GM06990 (cell line): ENCODE measurements at regions not wholly inside any gene's neighbourhood (a gene's known extent, or its start where the extent isn't known, plus 50 kb on each side); places are given as distances from the start of the nearest gene placed in this dataset.
"Not testable (repeated sequence)": the region's sequence is repeated elsewhere in the genome, so short reads cannot be mapped to it uniquely, and the experiment has no call there.

Experiments used
- DNase-seq: peaks from one replicate; pipeline ENCODE4 v3.0.0-alpha.2; 2011; ENCODE audit not compliant: insufficient read length; ENCODE audit errors: extremely low read depth
- H3K27me3 ChIP-seq: replicated peaks from 2 replicates; pipeline ENCODE4 v1.6.0; 2011; ENCODE audit warnings: low read length; ENCODE audit not compliant: control insufficient read depth, insufficient read depth
- H3K36me3 ChIP-seq: 2 replicates; pipeline ENCODE4 v1.5.1; 2011; ENCODE audit warnings: low read length; ENCODE audit not compliant: control insufficient read depth, insufficient read depth
- H3K4me3 ChIP-seq: replicated peaks from 2 replicates; pipeline ENCODE4 v1.5.1; 2011; ENCODE audit warnings: low read depth, mild to moderate bottlenecking, control low read depth, low read length
- TF ChIP-seq, protein P1 (sequence below): IDR thresholded peaks from 2 replicates; pipeline ENCODE4 v1.5.1; 2011; ENCODE audit warnings: low read length, control low read depth, mild to moderate bottlenecking, inconsistent platforms; ENCODE audit not compliant: insufficient read depth, poor library complexity, severe bottlenecking

- TF ChIP-seq, protein P1, sequence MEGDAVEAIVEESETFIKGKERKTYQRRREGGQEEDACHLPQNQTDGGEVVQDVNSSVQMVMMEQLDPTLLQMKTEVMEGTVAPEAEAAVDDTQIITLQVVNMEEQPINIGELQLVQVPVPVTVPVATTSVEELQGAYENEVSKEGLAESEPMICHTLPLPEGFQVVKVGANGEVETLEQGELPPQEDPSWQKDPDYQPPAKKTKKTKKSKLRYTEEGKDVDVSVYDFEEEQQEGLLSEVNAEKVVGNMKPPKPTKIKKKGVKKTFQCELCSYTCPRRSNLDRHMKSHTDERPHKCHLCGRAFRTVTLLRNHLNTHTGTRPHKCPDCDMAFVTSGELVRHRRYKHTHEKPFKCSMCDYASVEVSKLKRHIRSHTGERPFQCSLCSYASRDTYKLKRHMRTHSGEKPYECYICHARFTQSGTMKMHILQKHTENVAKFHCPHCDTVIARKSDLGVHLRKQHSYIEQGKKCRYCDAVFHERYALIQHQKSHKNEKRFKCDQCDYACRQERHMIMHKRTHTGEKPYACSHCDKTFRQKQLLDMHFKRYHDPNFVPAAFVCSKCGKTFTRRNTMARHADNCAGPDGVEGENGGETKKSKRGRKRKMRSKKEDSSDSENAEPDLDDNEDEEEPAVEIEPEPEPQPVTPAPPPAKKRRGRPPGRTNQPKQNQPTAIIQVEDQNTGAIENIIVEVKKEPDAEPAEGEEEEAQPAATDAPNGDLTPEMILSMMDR, result no peak
- Histone ChIP-seq H3K27me3 (no peaks in the 10 kb centered on the region), H3K4me3 (no peak overlapping the region), H3K36me3 (no peaks in the 10 kb centered on the region)
- no peak for DNase-seq
Observed at GRCh38 chr5:105172918-105173317, 1610.3 kb upstream of the NUDT12 start.

- TF ChIP-seq, protein P1, result no peak
- H3K27me3 ChIP-seq, result no peaks in the 10 kb centered on the region
- H3K36me3 ChIP-seq, result no peaks in the 10 kb centered on the region
- no peak overlapping the region for H3K4me3 ChIP-seq
- DNase-seq, result no peak
Observed at GRCh38 chr5:105168806-105169205, 1606.2 kb upstream of the NUDT12 start.

DNA sequence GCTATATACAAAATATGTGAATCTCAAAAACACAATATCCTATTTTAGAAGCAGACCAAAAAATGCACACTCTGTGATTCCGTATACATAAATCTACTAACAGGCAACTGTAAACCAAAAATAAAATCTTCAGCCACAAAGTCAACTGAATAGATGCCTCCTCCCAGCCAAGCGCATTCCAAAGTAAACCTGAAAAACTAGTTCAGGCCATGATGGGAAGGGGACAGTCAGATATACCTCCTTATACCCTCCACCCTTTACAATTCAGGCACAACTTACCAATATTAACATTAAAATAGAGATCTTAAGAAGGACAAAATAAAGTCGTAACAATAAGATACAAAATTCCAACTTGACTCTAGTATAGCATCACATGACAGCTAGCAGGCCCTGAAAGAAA is 1604.5 kb upstream of the NUDT12 start:
- no peak overlapping the region for H3K4me3 ChIP-seq
- DNase-seq, result no peak
- H3K36me3 ChIP-seq, result no peaks in the 10 kb centered on the region
- TF ChIP-seq, protein P1, result no peak
- H3K27me3 ChIP-seq, result no peaks in the 10 kb centered on the region

DNA sequence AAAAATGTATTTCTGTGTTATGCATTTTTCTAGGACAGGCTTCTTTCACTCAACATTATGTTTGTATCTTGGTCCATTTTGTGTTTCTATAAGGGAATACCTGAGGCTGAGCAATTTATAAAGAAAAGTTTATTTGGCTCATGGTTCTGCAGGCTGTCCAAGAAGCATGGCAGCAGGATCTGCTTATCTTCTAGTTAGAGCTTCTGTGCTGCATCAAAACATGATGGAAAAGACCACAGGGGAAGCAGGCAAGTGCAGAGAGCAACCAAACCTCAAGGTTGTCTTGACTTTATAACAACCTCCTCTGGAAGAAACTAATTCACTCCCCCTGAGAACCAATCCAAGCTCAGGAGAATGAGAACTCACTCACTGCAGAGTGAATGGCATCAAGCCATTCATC is 1601.0 kb upstream of the NUDT12 start:
- no peaks in the 10 kb centered on the region for H3K27me3 ChIP-seq
- H3K36me3 ChIP-seq, result no peaks in the 10 kb centered on the region
- TF ChIP-seq, protein P1, result no peak
- DNase-seq, result no peak
- no peak overlapping the region for H3K4me3 ChIP-seq

DNA sequence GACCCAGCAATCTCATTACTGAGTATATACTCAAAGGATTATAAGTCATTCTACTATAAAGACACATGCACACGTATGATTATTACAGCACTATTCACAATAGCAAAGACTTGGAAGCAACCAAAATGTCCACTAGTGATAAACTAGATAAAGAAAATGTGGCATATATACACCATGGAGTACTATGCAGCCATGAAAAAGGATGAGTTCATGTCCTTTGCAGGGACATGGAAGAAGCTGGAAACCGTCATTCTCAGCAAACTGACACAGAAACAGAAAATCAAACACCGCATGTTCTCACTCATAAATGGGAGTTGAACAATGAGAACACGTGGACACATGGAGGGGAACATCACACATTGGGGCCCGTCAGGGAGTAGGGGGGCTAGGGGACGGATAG is 1600.0 kb upstream of the NUDT12 start:
- H3K27me3 ChIP-seq, result not testable (repeated sequence)

DNA sequence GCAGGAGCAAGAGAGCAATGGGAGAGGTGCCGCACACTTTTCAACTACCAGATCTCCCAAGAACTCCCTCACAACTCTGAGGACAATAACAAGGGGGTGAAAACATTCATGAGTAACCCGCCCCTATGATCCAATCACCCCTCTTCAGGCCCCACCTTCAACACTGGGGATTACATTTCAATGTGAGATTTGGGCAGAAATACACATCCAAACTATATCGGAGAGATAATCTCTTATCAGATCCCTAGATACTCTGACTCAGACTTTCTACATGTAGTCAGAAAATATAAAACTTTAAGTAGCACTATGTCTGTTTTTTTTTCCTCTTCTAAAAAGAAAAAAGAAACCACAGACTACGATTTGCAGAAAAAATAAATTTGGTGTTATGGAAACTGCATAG is 1595.9 kb upstream of the NUDT12 start:
- H3K4me3 ChIP-seq, result no peak overlapping the region
- H3K36me3 ChIP-seq, result no peaks in the 10 kb centered on the region
- H3K27me3 ChIP-seq, result no peaks in the 10 kb centered on the region
- TF ChIP-seq, protein P1, result no peak
- DNase-seq, result no peak

More for the DNA sequence above, 1600.0 kb upstream of the NUDT12 start:
- H3K4me3 ChIP-seq, H3K36me3 ChIP-seq, DNase-seq: not testable (repeated sequence)
